B cell (primary cell): ENCODE measurements at regions not wholly inside any gene's neighbourhood (a gene's known extent, or its start where the extent isn't known, plus 50 kb on each side); places are given as distances from the start of the nearest gene placed in this dataset.

Experiments used
- ATAC-seq: fragments of 200-7000 bp; cut with Tn5 transposase; one replicate; pipeline ENCODE4 v1.10.0; 2021; ENCODE audit warnings: low read depth, mild to moderate bottlenecking, moderate number of reproducible peaks, moderate library complexity
- CTCF ChIA-PET: fragments of 350-600 bp; sonication (Branson Sonifier 250); formaldehyde crosslinking; loops from one replicate; lab custom pipeline; 2021; ENCODE audit warnings: antibody characterized with exemption, inconsistent platforms; lab: Charles Lee
- POLR2A ChIA-PET: fragments of 350-600 bp; sonication (Branson Sonifier 250); formaldehyde crosslinking; loops from one replicate; lab custom pipeline; 2021; ENCODE audit warnings: antibody characterized with exemption; lab: Charles Lee
- DNase-seq: peaks from one replicate; pipeline ENCODE4 v3.0.0; 2013
- H2AFZ ChIP-seq: 2 replicates; pipeline ENCODE4 v1.6.1; 2012; ENCODE audit warnings: mild to moderate bottlenecking, low read depth, low read length; ENCODE audit not compliant: insufficient read depth, poor library complexity, severe bottlenecking
- H3K27ac ChIP-seq, 2 donors: 1 replicate in 1 of 2; 2 replicates in 1 of 2; pipeline ENCODE4 v1.5.1; 2012 to 2013; ENCODE audit warnings: low read length in 2 of 2, mild to moderate bottlenecking in 2 of 2, moderate library complexity in 1 of 2
- H3K27me3 ChIP-seq, 4 experiments: fragments of 200-600 bp in 1 of 4; sonication (generic) in 1 of 4; replicated peaks in 1 of 4; 1 replicate in 2 of 4; 2 replicates in 2 of 4; pipeline versions ENCODE4 v1.6.1 to v1.7.0; 2013 to 2016; ENCODE audit warnings: low read length in 3 of 4, mild to moderate bottlenecking in 2 of 4, mixed read lengths in 1 of 4, moderate library complexity in 1 of 4; ENCODE audit not compliant: insufficient read depth in 4 of 4, control insufficient read depth in 3 of 4; ENCODE audit errors: control extremely low read depth in 1 of 4
- H3K36me3 ChIP-seq, 2 experiments: replicated peaks in 1 of 2; 1 replicate in 1 of 2; 2 replicates in 1 of 2; pipeline versions ENCODE4 v1.6.1 to v1.7.1; 2013; ENCODE audit warnings: low read length in 1 of 2; ENCODE audit not compliant: insufficient read depth in 2 of 2, control insufficient read depth in 1 of 2; ENCODE audit errors: control extremely low read depth in 1 of 2, extremely low read depth in 1 of 2
- H3K4me1 ChIP-seq, 2 donors: fragments of 200-600 bp in 1 of 2; sonication (generic) in 1 of 2; 1 replicate in 1 of 2; 2 replicates in 1 of 2; pipeline versions ENCODE4 v1.5.1 to v1.6.1; 2013 to 2017; ENCODE audit warnings: low read length in 2 of 2; ENCODE audit not compliant: control insufficient read depth in 2 of 2, insufficient read depth in 2 of 2
- H3K4me2 ChIP-seq: replicated peaks from 2 replicates; pipeline ENCODE3; 2012; ENCODE audit warnings: mild to moderate bottlenecking, low read depth, low read length; ENCODE audit not compliant: poor library complexity, severe bottlenecking
- H3K4me3 ChIP-seq, 5 experiments: fragments of 200-600 bp in 1 of 5; sonication (generic) in 1 of 5; 1 replicate in 3 of 5; 2 replicates in 2 of 5; pipeline versions ENCODE4 v1.5.1 to v1.7.0; 2011 to 2016; ENCODE audit warnings: low read length in 4 of 5, mild to moderate bottlenecking in 4 of 5, low read depth in 2 of 5, control low read depth in 1 of 5, moderate library complexity in 1 of 5; ENCODE audit not compliant: insufficient read depth in 1 of 5; ENCODE audit errors: control extremely low read depth in 1 of 5, extremely low read depth in 1 of 5
- H3K79me2 ChIP-seq: fragments of 200-600 bp; sonication (generic); one replicate; pipeline ENCODE4 v1.6.0; 2016; ENCODE audit warnings: low read length; ENCODE audit not compliant: control insufficient read depth, insufficient read depth
- H3K9ac ChIP-seq: fragments of 200-600 bp; sonication (generic); 2 replicates; pipeline ENCODE4 v1.6.1; 2017; ENCODE audit warnings: mild to moderate bottlenecking, low read length, moderate library complexity
- H3K9me3 ChIP-seq, 3 donors: one replicate each; pipeline versions ENCODE4 v1.6.1 to v1.7.1; 2013; ENCODE audit warnings: low read length in 2 of 3; ENCODE audit not compliant: control insufficient read depth in 2 of 3, insufficient read depth in 1 of 3; ENCODE audit errors: control extremely low read depth in 1 of 3
- H4K20me1 ChIP-seq: 2 replicates; pipeline ENCODE4 v1.6.0; 2012; ENCODE audit warnings: mild to moderate bottlenecking, low read length; ENCODE audit not compliant: insufficient read depth, control insufficient read depth, poor library complexity, severe bottlenecking
- H3K27ac Mint-ChIP-seq: one replicate; pipeline ENCODE4 v1.8.0; 2021; ENCODE audit warnings: mixed read lengths
- H3K27me3 Mint-ChIP-seq: one replicate; pipeline ENCODE4 v1.8.0; 2021; ENCODE audit warnings: mixed read lengths
- H3K4me1 Mint-ChIP-seq: one replicate; pipeline ENCODE4 v1.8.0; 2021; ENCODE audit warnings: mixed read lengths
- H3K4me3 Mint-ChIP-seq: one replicate; pipeline ENCODE4 v1.8.0; 2021; ENCODE audit warnings: mixed read lengths
- H3K9me3 Mint-ChIP-seq: one replicate; pipeline ENCODE4 v1.8.0; 2022; ENCODE audit warnings: mixed read lengths; ENCODE audit not compliant: insufficient read depth
- CTCF ChIP-seq: fragments of 200-600 bp; IDR thresholded peaks from one replicate; pipeline ENCODE4 v1.8.0; 2022; ENCODE audit warnings: antibody characterized with exemption, mild to moderate bottlenecking
- EZH2 ChIP-seq: IDR thresholded peaks from 2 replicates; pipeline ENCODE4 v1.6.1; 2012; ENCODE audit warnings: borderline replicate concordance, low read depth, mild to moderate bottlenecking, moderate library complexity, low read length; ENCODE audit not compliant: insufficient read depth, poor library complexity, severe bottlenecking
- WGBS: methylation state at CpG from one replicate; pipeline ENCODE4 v1.1.5; 2013; ENCODE audit warnings: missing lambda C conversion rate; ENCODE audit not compliant: insufficient coverage; 5-methylcytosine and 5-hydroxymethylcytosine counted together
- intact Hi-C: fragments of 100-400 bp; cut with micrococcal nuclease; formaldehyde crosslinking; loops from one replicate; pipeline ENCODE4 v1.10.0; 2022

GRCh38 chr14:66120402-66120801, 365.8 kb upstream of the CCDC196 start:
- Histone ChIP-seq H3K9ac (no peak overlapping the region), H3K27me3 (no peaks in the 10 kb centered on the region), H2AFZ (no peak overlapping the region), H3K36me3 (no peaks in the 10 kb centered on the region), H3K9me3 (no peaks in the 10 kb centered on the region), H3K4me1 (no peaks in the 10 kb centered on the region), H3K27ac (no peak overlapping the region), H4K20me1 (no peaks in the 10 kb centered on the region), H3K79me2 (no peaks in the 10 kb centered on the region), H3K4me2 (no peak overlapping the region), H3K4me3 (no peak overlapping the region)
- no peak for ATAC-seq
- TF ChIP-seq EZH2, result no peak
- no peak for TF ChIP-seq CTCF
- Mint-ChIP-seq H3K4me3 (no peak overlapping the region), H3K9me3 (no peaks in the 10 kb centered on the region), H3K4me1 (no peaks in the 10 kb centered on the region), H3K27ac (no peak overlapping the region), H3K27me3 (peaks cover 48% of the 10 kb centered on the region)
- intact Hi-C loops, result no loop called here
- ChIA-PET POLR2A (no interaction called here), CTCF (no interaction called here)
- no CpG with 5 or more reads among the region's 3 CpGs for WGBS
- DNase-seq, result no peak

- Histone ChIP-seq H3K9ac (no peak overlapping the region), H4K20me1 (no peaks in the 10 kb centered on the region), H3K4me1 (no peaks in the 10 kb centered on the region), H2AFZ (no peak overlapping the region), H3K4me3 (no peak overlapping the region), H3K9me3 (no peaks in the 10 kb centered on the region), H3K4me2 (no peak overlapping the region), H3K79me2 (no peaks in the 10 kb centered on the region), H3K27me3 (no peaks in the 10 kb centered on the region), H3K27ac (no peak overlapping the region), H3K36me3 (no peaks in the 10 kb centered on the region)
- Mint-ChIP-seq H3K4me3 (no peak overlapping the region), H3K4me1 (no peaks in the 10 kb centered on the region), H3K27me3 (peaks cover 35% of the 10 kb centered on the region), H3K9me3 (no peaks in the 10 kb centered on the region), H3K27ac (no peak overlapping the region)
- ChIA-PET CTCF (no interaction called here), POLR2A (no interaction called here)
- ATAC-seq (no peak), DNase-seq (no peak)
- TF ChIP-seq CTCF (no peak), EZH2 (no peak)
- 90% methylated on average over 2 of the region's 3 CpGs for WGBS
- intact Hi-C loops, result no loop called here
Measured at GRCh38 chr14:66121859-66122258, 364.3 kb upstream of the CCDC196 start.
